ENCODE measurements at regions not wholly inside any gene's neighbourhood (a gene's known extent, or its start where the extent isn't known, plus 50 kb on each side); places are given as distances from the start of the nearest gene placed in this dataset.

DNA sequence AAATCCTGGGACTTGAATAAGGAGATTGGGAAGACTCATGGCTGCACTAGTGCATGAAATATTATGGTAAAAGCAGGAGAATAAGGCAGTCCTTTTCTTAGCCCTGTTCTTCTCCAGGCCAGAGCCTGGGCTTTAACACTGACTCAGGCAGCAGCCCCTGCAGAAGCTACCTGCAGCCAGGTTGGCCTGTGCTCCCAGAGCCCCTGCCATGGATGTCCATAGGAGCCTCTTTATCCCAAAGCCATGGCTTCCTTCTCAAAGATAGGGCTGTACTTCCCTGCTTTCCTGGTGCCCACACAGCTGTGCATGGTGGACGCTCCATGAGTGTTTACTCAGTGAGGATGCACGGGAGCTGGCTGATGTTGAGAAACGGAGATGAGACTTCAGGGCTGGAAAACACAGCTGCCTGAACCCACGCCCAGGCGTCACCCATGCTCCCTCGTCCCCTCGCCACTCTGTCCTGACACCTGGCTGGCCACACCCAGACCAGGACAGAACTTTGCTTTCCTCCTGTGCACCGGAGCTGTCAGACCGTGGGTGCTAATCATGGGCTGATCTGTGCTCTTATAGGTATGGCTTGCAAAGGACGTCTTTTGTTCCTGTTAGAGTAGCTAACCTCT lies 135.5 kb downstream of the GLI2 start:
- H2AFZ ChIP-seq (ENCODE audit: low read depth, low read length, poor library complexity, severe bottlenecking) = no peak overlapping the region
- no peak overlapping the region for H3K4me2 ChIP-seq (ENCODE audit: low read length)
- no peaks in the 10 kb centered on the region for H3K9me3 ChIP-seq (ENCODE audit: control insufficient read depth in 1 of 2, insufficient read depth in 1 of 2, low read depth in 1 of 2, low read length in 2 of 2)
- ChIA-PET RAD21 (ENCODE audit: low non-redundant PET in 1 of 2, low total read pairs in 2 of 2, uncharacterized antibody in 2 of 2, unreplicated experiment in 2 of 2) (no interaction called here), POLR2A (no interaction called here), CTCF (no interaction called here)
- H3K9ac ChIP-seq (ENCODE audit: low read length) = no peak overlapping the region
- no peaks in the 10 kb centered on the region for H3K9me2 ChIP-seq (ENCODE audit: insufficient read depth)
- no peaks in the 10 kb centered on the region; the same call in 1 of the 2 replicates for H3K27me3 ChIP-seq (ENCODE audit: insufficient read depth, low read length)
- intact Hi-C loops (cut with micrococcal nuclease) = no loop called here
- no peaks in the 10 kb centered on the region for H4K20me1 ChIP-seq (ENCODE audit: insufficient read depth)
- ATAC-seq (no peak), DNase-seq (ENCODE audit: low read depth, low spot score) (no peak)
- H3K27ac ChIP-seq (ENCODE audit: low read depth, low read length) = no peak overlapping the region
- no TSS peak for BruUV-seq (replicated peaks)
- peaks cover 3 to 10% of the 10 kb centered on the region in 2 experiments; a peak in 3 of 4 replicates for H3K4me1 ChIP-seq (ENCODE audit: control insufficient read depth in 1 of 2, insufficient read depth in 2 of 2, low read length in 2 of 2)
- H3K79me2 ChIP-seq (ENCODE audit: insufficient read depth, low read length) = no peaks in the 10 kb centered on the region
- no peaks in the 10 kb centered on the region for H3K36me3 ChIP-seq (ENCODE audit: control insufficient read depth in 1 of 2, insufficient read depth in 2 of 2, low read length in 2 of 2)
- no peak for TF ChIP-seq YY1 (IDR thresholded peaks at IDR 0.05; ENCODE audit: extremely low read depth, insufficient replicate concordance, low read depth, low read length)
- no peak overlapping the region for H3K4me3 ChIP-seq (replicated peaks in 1 of 2; ENCODE audit: low read depth in 1 of 2, low read length in 2 of 2)

DNA sequence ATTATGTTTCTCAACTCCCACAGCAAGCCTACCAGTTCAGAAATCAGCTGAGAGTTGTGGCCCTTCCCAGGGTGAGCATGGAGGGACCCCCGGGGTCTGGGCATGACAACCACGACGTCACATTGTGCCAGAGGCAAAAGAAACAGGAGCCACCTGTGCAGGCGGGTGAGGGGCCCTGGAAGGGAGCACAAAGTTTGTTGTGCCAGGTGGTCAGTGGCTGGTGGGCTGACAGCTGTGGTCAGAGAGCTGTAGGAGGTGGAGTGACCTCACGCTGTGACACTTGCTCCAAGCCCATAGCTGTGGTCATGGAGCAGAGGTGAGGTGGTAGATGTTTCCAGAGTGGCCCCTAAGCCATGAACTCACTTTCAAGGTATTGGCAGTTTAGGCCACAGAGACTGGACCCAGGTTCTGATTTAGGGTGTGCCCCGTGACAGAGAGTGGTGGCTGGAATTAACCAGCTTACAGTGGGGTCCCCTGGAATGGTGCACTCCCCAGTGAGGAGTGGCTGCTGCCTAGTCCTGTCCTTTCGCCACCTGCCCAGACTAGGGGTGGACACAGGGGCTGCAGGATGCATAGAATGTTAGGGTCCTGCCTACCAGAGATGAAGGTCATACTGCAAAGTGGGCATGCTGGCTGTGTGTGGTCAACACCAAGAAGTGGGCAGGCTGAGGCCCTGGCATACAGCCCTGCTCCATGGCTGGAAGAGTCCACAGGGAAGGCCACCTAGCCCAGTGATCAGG lies 136.4 kb downstream of the GLI2 start:
- intact Hi-C loops (cut with micrococcal nuclease) = no loop called here
- Histone ChIP-seq H3K27ac (ENCODE audit: low read depth, low read length) (no peak overlapping the region), H3K4me1 (ENCODE audit: control insufficient read depth in 1 of 2, insufficient read depth in 2 of 2, low read length in 2 of 2) (peaks cover under 1 to 6% of the 10 kb centered on the region in 2 experiments; a peak in 3 of 4 replicates), H3K9me3 (ENCODE audit: control insufficient read depth in 1 of 2, insufficient read depth in 1 of 2, low read depth in 1 of 2, low read length in 2 of 2) (no peaks in the 10 kb centered on the region), H2AFZ (ENCODE audit: low read depth, low read length, poor library complexity, severe bottlenecking) (no peak overlapping the region), H3K36me3 (ENCODE audit: control insufficient read depth in 1 of 2, insufficient read depth in 2 of 2, low read length in 2 of 2) (no peaks in the 10 kb centered on the region), H3K4me2 (ENCODE audit: low read length) (no peak overlapping the region), H3K79me2 (ENCODE audit: insufficient read depth, low read length) (no peaks in the 10 kb centered on the region), H4K20me1 (ENCODE audit: insufficient read depth) (no peaks in the 10 kb centered on the region), H3K9ac (ENCODE audit: low read length) (no peak overlapping the region), H3K9me2 (ENCODE audit: insufficient read depth) (no peaks in the 10 kb centered on the region), H3K4me3 (replicated peaks in 1 of 2; ENCODE audit: low read depth in 1 of 2, low read length in 2 of 2) (no peak overlapping the region), H3K27me3 (ENCODE audit: insufficient read depth, low read length) (no peaks in the 10 kb centered on the region; the same call in 1 of the 2 replicates)
- no peak for ATAC-seq
- RAD21 ChIA-PET (ENCODE audit: low non-redundant PET in 1 of 2, low total read pairs in 2 of 2, uncharacterized antibody in 2 of 2, unreplicated experiment in 2 of 2) = no interaction called here
- POLR2A ChIA-PET = no interaction called here
- no TSS peak for BruUV-seq (replicated peaks)
- CTCF ChIA-PET = no interaction called here
- no peak for DNase-seq (ENCODE audit: low read depth, low spot score)
- TF ChIP-seq SIN3A (IDR thresholded peaks at IDR 0.05; ENCODE audit: low read depth) = no peak
- TF ChIP-seq, protein P1, sequence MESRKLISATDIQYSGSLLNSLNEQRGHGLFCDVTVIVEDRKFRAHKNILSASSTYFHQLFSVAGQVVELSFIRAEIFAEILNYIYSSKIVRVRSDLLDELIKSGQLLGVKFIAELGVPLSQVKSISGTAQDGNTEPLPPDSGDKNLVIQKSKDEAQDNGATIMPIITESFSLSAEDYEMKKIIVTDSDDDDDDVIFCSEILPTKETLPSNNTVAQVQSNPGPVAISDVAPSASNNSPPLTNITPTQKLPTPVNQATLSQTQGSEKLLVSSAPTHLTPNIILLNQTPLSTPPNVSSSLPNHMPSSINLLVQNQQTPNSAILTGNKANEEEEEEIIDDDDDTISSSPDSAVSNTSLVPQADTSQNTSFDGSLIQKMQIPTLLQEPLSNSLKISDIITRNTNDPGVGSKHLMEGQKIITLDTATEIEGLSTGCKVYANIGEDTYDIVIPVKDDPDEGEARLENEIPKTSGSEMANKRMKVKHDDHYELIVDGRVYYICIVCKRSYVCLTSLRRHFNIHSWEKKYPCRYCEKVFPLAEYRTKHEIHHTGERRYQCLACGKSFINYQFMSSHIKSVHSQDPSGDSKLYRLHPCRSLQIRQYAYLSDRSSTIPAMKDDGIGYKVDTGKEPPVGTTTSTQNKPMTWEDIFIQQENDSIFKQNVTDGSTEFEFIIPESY (IDR thresholded peaks at IDR 0.05; ENCODE audit: extremely low read depth, insufficient replicate concordance, low read length) = no peak
- no peak for TF ChIP-seq EGR1 (IDR thresholded peaks at IDR 0.05; ENCODE audit: low read depth)
- TF ChIP-seq FOSL1 (IDR thresholded peaks at IDR 0.05; ENCODE audit: low read depth) = no peak
- no peak for TF ChIP-seq ELF1 (IDR thresholded peaks at IDR 0.05; ENCODE audit: borderline replicate concordance, low read depth)
- no peak for TF ChIP-seq POLR2AphosphoS5 (IDR thresholded peaks at IDR 0.05; ENCODE audit: low read depth, low read length)
- no peak for TF ChIP-seq EZH2phosphoT487 (IDR thresholded peaks at IDR 0.05; ENCODE audit: borderline replicate concordance)
- TF ChIP-seq POLR2A (IDR thresholded peaks at IDR 0.05; ENCODE audit: borderline replicate concordance, extremely low read depth, insufficient read depth, insufficient read length) = no peak
- TF ChIP-seq SRF (IDR thresholded peaks at IDR 0.05; ENCODE audit: low read depth) = no peak
- no peak for TF ChIP-seq EZH2 (IDR thresholded peaks at IDR 0.05)
- TF ChIP-seq JUND (IDR thresholded peaks at IDR 0.05) = no peak
- TF ChIP-seq, protein P2, sequence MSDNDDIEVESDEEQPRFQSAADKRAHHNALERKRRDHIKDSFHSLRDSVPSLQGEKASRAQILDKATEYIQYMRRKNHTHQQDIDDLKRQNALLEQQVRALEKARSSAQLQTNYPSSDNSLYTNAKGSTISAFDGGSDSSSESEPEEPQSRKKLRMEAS (IDR thresholded peaks at IDR 0.05) = no peak
- TF ChIP-seq RAD21 (IDR thresholded peaks at IDR 0.05; ENCODE audit: low read depth) = no peak
- TF ChIP-seq, protein P3, sequence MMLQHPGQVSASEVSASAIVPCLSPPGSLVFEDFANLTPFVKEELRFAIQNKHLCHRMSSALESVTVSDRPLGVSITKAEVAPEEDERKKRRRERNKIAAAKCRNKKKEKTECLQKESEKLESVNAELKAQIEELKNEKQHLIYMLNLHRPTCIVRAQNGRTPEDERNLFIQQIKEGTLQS (IDR thresholded peaks at IDR 0.05) = no peak
- TF ChIP-seq CEBPB (IDR thresholded peaks at IDR 0.05; ENCODE audit: low read depth) = no peak
- no peak for TF ChIP-seq SP1 (IDR thresholded peaks at IDR 0.05; ENCODE audit: low read depth)
